Panc1 (cell line): ENCODE measurements at regions not wholly inside any gene's neighbourhood (a gene's known extent, or its start where the extent isn't known, plus 50 kb on each side); places are given as distances from the start of the nearest gene placed in this dataset.
"Not testable (repeated sequence)": the region's sequence is repeated elsewhere in the genome, so short reads cannot be mapped to it uniquely, and the experiment has no call there.

Experiments used
- CTCF ChIP-seq: fragments of 450-650 bp; IDR thresholded peaks from 2 replicates; pipeline ENCODE4 v1.5.1; 2017; ENCODE audit warnings: mild to moderate bottlenecking
- POLR2AphosphoS5 ChIP-seq: IDR thresholded peaks from 2 replicates; pipeline ENCODE4 v1.6.1; 2012; ENCODE audit warnings: mild to moderate bottlenecking, low read depth, low read length, moderate library complexity
- REST ChIP-seq, 2 experiments: IDR thresholded peaks; 2 replicates each; pipeline ENCODE4 v1.6.1; 2011 to 2012; ENCODE audit warnings: low read depth in 2 of 2, control low read depth in 1 of 2, low read length in 1 of 2, mild to moderate bottlenecking in 1 of 2, moderate library complexity in 1 of 2; ENCODE audit not compliant: insufficient read depth in 1 of 2
- TCF7L2 ChIP-seq: IDR thresholded peaks from 2 replicates; pipeline ENCODE4 v1.6.1; 2011; ENCODE audit warnings: mild to moderate bottlenecking, low read depth, low read length, inconsistent platforms

GRCh38 chr17:20873688-20874328 is 169.0 kb downstream of the USP22 start:
- TF ChIP-seq CTCF; REST (IDR thresholded peaks at IDR 0.05; ENCODE audit: insufficient read depth in 1 of 2, low read depth in 2 of 2, low read length in 1 of 2); POLR2AphosphoS5; TCF7L2: not testable (repeated sequence)
